ENCODE measurements at regions not wholly inside any gene's neighbourhood (a gene's known extent, or its start where the extent isn't known, plus 50 kb on each side); places are given as distances from the start of the nearest gene placed in this dataset.

DNA sequence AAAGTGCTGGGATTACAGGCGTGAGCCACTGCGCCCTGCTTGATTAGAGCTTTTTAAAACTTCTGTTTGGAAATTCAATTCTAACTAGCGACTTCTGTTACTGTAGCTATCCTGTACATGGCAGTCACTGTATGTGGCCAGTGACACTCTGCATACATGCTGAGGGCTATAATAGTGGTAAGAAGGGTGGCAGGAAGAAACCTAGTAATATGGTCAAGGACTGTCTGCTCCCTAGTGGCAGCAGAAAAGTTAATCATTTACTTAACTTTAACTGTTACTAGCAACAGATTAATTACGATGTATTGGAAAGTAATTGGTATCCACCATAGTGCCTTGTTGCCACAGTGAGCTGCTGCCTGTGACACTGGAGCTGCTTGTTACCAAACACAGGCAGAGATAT, 149.0 kb downstream of the KITLG start:
- Mint-ChIP-seq H3K27ac (no peak overlapping the region), H3K36me3 (no peaks in the 10 kb centered on the region), H3K9me3 (peaks cover 4 to 5% of the 10 kb centered on the region in 2 donors), H3K4me1 (no peaks in the 10 kb centered on the region), H3K27me3 (no peaks in the 10 kb centered on the region), H3K4me3 (no peak overlapping the region)
- ATAC-seq (replicated peaks) (no peak), DNase-seq (no peak)

DNA sequence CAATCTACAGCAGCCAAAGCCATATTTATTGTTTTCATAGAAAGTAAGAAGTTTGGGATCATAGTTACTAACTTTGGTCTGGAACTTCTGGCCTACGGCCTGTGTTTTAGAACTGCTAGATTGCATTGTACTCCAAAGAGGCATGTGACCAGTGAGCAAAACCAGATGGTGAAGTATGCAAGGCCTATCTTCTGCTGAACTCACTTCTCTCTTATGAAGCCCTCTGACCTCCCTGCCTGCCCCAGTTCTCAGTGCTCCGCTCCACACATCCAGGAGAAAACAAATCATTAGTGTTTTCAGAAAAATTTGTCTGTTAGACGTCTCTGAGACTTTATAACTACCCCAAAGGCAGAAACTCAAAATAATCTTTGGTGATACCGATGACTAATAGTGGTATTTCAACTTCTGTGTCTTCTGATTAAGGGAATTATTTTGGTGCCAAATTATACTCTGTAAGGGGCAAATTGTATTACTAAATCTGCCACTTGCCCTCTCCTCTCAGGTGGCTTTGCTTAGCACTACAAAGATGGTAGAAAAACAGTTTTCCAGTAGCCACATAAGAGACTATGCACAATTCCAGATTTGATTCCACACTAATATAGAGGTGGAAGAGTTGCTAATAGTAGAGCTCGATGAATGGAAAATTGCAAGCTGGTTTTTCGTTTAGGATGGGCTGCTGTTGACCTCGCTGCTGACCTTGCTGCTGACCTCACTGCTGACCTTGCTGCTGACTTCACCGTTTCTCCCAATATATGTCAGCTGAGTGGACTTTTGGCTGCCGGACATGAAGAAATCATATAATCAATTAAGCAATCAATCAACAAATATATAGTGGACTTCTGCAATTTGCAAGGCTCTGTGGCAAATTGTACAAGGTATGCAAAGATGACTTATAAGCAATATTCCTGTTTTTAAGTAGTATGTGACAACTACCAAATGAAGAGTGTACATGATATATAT, 147.5 kb downstream of the KITLG start:
- no peaks in the 10 kb centered on the region for H3K4me1 Mint-ChIP-seq
- H3K9me3 Mint-ChIP-seq, result peaks cover 4 to 6% of the 10 kb centered on the region in 2 donors
- no peaks in the 10 kb centered on the region for H3K27me3 Mint-ChIP-seq
- H3K27ac Mint-ChIP-seq, result no peak overlapping the region
- no peak overlapping the region for H3K4me3 Mint-ChIP-seq
- ATAC-seq (replicated peaks), result no peak
- H3K36me3 Mint-ChIP-seq, result no peaks in the 10 kb centered on the region
- no peak for DNase-seq

DNA sequence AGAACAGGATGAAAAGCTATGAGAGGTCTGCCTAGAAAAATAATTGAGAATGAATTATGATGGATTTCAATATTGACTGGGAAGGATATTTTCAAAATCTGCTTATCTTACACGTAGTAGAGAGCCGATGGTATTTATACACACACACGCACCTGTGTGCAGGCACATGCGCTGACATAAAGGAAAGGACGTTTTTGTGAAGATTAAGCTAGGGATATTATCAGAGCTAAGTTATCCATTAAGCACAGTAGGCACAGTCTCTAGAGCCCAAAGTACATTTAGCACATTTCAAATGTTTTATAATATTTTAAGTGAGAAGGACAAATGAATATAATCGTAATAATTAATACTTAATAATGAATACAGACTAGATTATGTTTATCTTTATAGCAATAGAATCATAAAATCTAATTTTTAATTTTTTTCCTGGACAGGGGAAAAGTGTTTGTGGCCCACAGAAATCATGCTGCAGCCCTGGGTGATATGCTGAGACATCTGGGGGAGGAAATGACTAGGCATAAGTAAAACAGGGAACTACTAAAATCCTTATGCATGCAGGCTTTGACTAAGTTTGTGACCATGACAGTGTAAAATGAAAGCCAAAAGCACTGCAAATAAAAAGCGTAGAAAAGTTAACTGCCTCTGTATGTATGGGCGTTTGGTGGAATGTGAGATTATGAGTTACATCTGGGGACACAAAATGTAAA, 146.1 kb downstream of the KITLG start:
- ATAC-seq (replicated peaks) (no peak), DNase-seq (no peak)
- H3K4me3 Mint-ChIP-seq, result no peak overlapping the region
- no peak overlapping the region for H3K27ac Mint-ChIP-seq
- no peaks in the 10 kb centered on the region for H3K36me3 Mint-ChIP-seq
- H3K4me1 Mint-ChIP-seq, result no peaks in the 10 kb centered on the region
- H3K27me3 Mint-ChIP-seq, result no peaks in the 10 kb centered on the region
- H3K9me3 Mint-ChIP-seq, result peaks cover 3 to 4% of the 10 kb centered on the region in 2 donors

DNA sequence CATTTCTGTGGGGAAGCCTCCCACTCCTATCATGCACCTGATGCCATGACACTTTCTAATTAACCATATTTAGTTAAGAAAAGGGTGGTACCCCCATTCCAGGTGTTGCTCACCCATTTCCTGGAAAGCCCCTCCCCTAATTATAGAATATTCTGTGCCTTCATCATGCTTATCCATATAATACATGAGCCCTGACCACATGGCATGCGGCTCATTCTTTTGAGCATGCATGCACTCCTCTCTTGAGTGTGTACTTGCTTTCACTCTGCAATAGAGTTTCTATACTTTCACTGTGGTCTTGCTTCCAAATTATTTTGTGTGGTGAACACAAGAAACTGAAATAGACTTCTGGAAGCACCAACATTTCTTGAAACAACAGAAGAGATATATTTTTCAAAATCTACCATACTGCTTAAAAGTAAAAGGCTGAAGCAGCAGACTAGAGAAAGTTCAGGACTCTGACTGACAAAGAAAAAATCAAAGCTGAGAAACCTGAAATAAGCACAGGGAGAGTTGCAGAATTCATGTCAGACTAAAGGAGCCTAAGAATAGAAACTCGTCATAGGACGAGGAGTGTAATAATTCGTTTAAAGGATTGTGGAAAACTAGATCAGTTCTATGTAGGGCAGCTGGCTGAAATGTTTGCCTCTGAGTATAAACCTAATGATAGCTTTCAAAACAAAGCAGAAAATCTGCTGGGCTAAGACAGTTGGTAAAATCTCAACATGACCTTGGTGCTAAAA, 144.8 kb downstream of the KITLG start:
- H3K4me3 Mint-ChIP-seq, result no peak overlapping the region
- no peak for ATAC-seq (replicated peaks)

DNA sequence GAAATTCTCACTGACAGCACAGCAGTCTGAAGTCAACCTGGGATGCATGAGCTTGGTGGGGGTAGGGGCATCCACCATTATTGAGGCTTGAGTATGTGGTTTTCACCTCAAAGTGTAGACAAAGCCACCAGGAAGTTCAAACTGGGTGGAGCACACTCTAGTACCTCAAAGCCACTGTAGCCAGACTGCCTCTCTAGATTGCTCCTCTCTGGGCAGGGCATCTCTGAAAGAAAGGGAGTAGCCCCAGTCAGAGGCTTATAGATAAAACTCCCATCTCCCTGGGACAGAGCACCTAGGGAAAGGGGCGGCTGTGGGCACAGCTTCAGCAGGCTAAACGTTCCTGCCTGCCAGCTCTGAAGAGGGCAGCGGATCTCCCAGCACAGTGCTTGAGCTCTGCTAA, 143.0 kb downstream of the KITLG start:
- no peaks in the 10 kb centered on the region for H3K36me3 Mint-ChIP-seq
- DNase-seq (no peak), ATAC-seq (replicated peaks) (no peak)
- no peaks in the 10 kb centered on the region for H3K4me1 Mint-ChIP-seq
- peaks cover 8 to 9% of the 10 kb centered on the region in 2 donors for H3K9me3 Mint-ChIP-seq
- H3K4me3 Mint-ChIP-seq, result no peak overlapping the region
- H3K27me3 Mint-ChIP-seq, result no peaks in the 10 kb centered on the region
- H3K27ac Mint-ChIP-seq, result no peak overlapping the region

More for the DNA sequence above, 144.8 kb downstream of the KITLG start:
- Mint-ChIP-seq H3K27ac (no peak overlapping the region), H3K9me3 (peaks cover 4 to 5% of the 10 kb centered on the region in 2 donors), H3K4me1 (no peaks in the 10 kb centered on the region), H3K36me3 (no peaks in the 10 kb centered on the region), H3K27me3 (no peaks in the 10 kb centered on the region)
- no peak for DNase-seq

Measured in stimulated activated naive B cell treated with anti-CD40 and anti-IgM and Interleukin-4, amounts not matched to agents 10 μg/mL and 1 μg/mL and 100 μg/mL, for 72 hours (primary cell).